ENCODE measurements at regions not wholly inside any gene's neighbourhood (a gene's known extent, or its start where the extent isn't known, plus 50 kb on each side); places are given as distances from the start of the nearest gene placed in this dataset.

DNA sequence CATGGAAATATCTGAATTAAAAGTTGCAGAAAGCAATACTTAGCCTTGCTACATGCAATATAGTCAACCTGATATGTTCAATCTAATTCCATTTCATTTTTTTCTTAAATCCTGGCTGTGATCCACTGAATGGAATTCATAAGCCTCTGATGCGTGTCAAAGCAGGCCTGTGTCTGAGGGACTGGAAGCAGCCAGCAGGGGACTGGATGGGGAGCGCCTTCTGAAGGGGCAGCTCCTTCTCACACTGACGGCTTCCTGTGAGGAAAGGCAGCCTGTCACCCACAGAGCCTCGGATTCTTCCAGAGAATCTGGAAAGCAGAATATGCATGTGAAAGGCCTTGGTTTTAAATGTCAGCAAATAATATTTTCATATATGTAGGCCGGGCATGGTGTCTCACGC lies 73.5 kb downstream of the KCNF1 start:
- TF ChIP-seq, protein P1, sequence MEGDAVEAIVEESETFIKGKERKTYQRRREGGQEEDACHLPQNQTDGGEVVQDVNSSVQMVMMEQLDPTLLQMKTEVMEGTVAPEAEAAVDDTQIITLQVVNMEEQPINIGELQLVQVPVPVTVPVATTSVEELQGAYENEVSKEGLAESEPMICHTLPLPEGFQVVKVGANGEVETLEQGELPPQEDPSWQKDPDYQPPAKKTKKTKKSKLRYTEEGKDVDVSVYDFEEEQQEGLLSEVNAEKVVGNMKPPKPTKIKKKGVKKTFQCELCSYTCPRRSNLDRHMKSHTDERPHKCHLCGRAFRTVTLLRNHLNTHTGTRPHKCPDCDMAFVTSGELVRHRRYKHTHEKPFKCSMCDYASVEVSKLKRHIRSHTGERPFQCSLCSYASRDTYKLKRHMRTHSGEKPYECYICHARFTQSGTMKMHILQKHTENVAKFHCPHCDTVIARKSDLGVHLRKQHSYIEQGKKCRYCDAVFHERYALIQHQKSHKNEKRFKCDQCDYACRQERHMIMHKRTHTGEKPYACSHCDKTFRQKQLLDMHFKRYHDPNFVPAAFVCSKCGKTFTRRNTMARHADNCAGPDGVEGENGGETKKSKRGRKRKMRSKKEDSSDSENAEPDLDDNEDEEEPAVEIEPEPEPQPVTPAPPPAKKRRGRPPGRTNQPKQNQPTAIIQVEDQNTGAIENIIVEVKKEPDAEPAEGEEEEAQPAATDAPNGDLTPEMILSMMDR (IDR thresholded peaks at IDR 0.05; ENCODE audit: borderline replicate concordance): no peak
- H3K36me3 ChIP-seq: no peaks in the 10 kb centered on the region
- H3K27ac ChIP-seq (replicated peaks): peak overlapping the region; percentile 84
- H3K4me3 ChIP-seq: no peak overlapping the region
- DNase-seq: no peak
- peaks cover 6% of the 10 kb centered on the region for H3K4me1 ChIP-seq
- no peaks in the 10 kb centered on the region for H3K9me3 ChIP-seq (replicated peaks)
- intact Hi-C loops (cut with micrococcal nuclease): no loop called here
- H3K27me3 ChIP-seq (ENCODE audit: low read depth): peaks cover 49% of the 10 kb centered on the region

DNA sequence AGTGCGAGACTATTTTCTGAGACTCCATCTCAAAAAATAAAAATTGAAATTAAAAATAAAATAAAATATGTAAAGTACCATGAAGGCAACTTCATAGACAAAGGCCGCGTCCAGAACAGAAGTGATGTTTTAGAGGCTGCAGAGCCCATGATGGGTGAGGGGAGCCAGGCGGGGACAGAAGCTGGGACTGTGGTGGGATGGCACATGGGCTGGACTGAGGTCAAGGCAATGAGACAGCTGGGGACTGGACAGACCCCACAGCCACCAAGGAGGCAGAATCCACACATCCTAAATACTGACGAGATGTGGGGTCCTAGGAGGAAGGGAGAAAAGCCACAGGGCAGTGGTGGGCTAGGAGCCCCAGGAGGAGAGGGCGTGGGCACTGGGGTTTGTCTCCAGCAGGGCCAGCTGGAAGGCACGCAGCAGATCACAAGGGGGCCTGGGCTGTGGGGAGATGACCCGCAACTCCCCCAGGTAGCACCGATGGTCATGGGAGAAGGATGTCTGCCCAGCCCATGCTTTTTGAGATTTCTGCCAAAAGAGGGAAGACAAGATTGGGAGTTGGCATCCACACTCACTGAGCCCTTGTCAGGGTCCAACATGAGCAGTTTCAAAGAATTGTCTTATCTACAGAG lies 74.3 kb downstream of the KCNF1 start:
- H3K27ac ChIP-seq (replicated peaks): peak overlapping the region; percentile 84
- H3K9me3 ChIP-seq (replicated peaks): no peaks in the 10 kb centered on the region
- TF ChIP-seq, protein P1 (IDR thresholded peaks at IDR 0.05; ENCODE audit: borderline replicate concordance): no peak
- no peak overlapping the region for H3K4me3 ChIP-seq
- H3K36me3 ChIP-seq: no peaks in the 10 kb centered on the region
- intact Hi-C loops (cut with micrococcal nuclease): no loop called here
- peaks cover 55% of the 10 kb centered on the region for H3K27me3 ChIP-seq (ENCODE audit: low read depth)
- peaks cover 6% of the 10 kb centered on the region for H3K4me1 ChIP-seq
- DNase-seq: no peak

DNA sequence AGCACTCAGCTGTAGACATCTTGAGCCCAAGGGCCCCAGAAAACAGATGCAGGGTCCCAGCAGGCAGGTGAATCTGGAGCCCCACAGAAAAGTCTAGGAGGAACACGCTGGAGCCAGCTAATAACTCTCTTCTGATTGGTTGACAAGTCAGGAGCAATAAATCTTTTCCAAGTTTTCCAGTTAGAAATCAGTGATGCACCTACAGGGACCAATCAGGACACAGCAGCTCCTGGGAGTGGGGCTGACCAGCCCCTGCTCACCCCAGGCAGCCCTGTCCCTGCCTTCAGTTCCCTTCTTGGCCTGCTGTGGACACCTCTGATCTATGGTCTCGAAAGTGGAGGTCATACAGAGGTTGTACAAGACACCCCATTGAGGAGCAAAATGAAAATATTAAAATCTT lies 75.7 kb downstream of the KCNF1 start:
- Histone ChIP-seq H3K27me3 (ENCODE audit: low read depth) (peaks cover 62% of the 10 kb centered on the region), H3K27ac (replicated peaks) (no peak overlapping the region), H3K36me3 (no peaks in the 10 kb centered on the region), H3K4me3 (no peak overlapping the region), H3K9me3 (replicated peaks) (no peaks in the 10 kb centered on the region), H3K4me1 (peaks cover 6% of the 10 kb centered on the region)
- TF ChIP-seq, protein P1 (IDR thresholded peaks at IDR 0.05; ENCODE audit: borderline replicate concordance): no peak
- DNase-seq: no peak
- intact Hi-C loops (cut with micrococcal nuclease): no loop called here

DNA sequence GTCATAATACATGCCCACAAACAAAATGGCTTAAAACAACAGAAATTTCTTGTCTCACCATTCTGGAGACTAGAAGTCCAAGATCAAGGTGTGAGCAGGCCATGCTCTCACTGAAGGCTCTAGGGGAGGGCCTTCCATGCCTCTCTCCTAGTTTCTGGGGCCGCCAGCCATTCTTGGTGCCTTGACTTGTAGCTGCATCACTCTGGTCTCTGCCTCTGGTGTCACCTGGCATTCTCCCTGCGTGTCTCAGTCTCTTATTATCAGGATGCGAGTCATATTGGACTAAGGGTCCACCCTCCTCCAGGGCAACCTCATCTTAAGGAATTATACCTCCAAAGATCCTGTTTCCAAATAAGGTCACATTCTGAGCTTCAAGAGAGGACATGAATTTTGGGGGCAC lies 76.1 kb downstream of the KCNF1 start:
- Histone ChIP-seq H3K4me3 (no peak overlapping the region), H3K4me1 (peaks cover 6% of the 10 kb centered on the region), H3K27ac (replicated peaks) (no peak overlapping the region), H3K27me3 (ENCODE audit: low read depth) (peaks cover 61% of the 10 kb centered on the region), H3K9me3 (replicated peaks) (no peaks in the 10 kb centered on the region), H3K36me3 (no peaks in the 10 kb centered on the region)
- TF ChIP-seq, protein P1 (IDR thresholded peaks at IDR 0.05; ENCODE audit: borderline replicate concordance): no peak
- intact Hi-C loops (cut with micrococcal nuclease): no loop called here
- DNase-seq: no peak

DNA sequence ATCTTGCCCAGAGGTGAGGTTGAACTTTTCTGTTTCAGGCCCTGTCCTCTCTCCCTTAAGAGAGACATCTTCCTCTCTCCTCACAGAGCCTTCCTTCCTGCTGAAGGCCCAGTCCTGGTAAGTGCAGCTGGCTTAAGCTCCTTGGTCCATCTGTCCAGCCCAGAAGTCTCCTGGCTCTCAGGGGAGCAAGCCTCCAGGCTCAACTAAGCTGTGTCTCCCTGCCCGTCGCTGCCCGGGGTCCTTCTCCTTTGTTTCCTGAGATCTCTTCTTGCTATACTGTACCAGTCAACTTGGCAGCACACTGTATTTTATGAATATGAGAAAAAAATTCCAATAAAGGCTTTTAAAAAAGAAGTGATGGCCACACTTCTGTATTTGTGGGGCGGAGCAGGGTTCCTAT lies 77.4 kb downstream of the KCNF1 start:
- no peaks in the 10 kb centered on the region for H3K36me3 ChIP-seq
- peaks cover 6% of the 10 kb centered on the region for H3K4me1 ChIP-seq
- peaks cover 49% of the 10 kb centered on the region for H3K27me3 ChIP-seq (ENCODE audit: low read depth)
- DNase-seq: no peak
- H3K9me3 ChIP-seq (replicated peaks): no peaks in the 10 kb centered on the region
- H3K27ac ChIP-seq (replicated peaks): no peak overlapping the region
- intact Hi-C loops (cut with micrococcal nuclease): no loop called here
- no peak overlapping the region for H3K4me3 ChIP-seq
- TF ChIP-seq, protein P1 (IDR thresholded peaks at IDR 0.05; ENCODE audit: borderline replicate concordance): no peak
